Right atrium auricular region (tissue), 2 donors: ENCODE measurements at regions not wholly inside any gene's neighbourhood (a gene's known extent, or its start where the extent isn't known, plus 50 kb on each side); places are given as distances from the start of the nearest gene placed in this dataset.

Experiments
- DNase-seq: peaks from one replicate; pipeline ENCODE4 v3.0.0-alpha.2; 2019; ENCODE audit warnings: low spot score
- H3K27ac ChIP-seq, 2 donors: fragments of 200-600 bp; sonication (generic); 1 replicate in 1 of 2; 2 replicates in 1 of 2; pipeline ENCODE4 v1.5.1; 2016 to 2019
- H3K27me3 ChIP-seq, 2 donors: fragments of 200-600 bp; sonication (generic); one replicate each; pipeline versions ENCODE4 v1.5.1 to v1.6.0; 2017 to 2019
- H3K36me3 ChIP-seq: fragments of 200-600 bp; sonication (generic); one replicate; pipeline ENCODE4 v1.5.1; 2016
- H3K4me1 ChIP-seq, 2 donors: fragments of 200-600 bp; sonication (generic); one replicate each; pipeline versions ENCODE4 v1.5.1 to v1.6.0; 2017 to 2019
- H3K4me3 ChIP-seq, 2 donors: fragments of 200-600 bp; sonication (generic); 1 replicate in 1 of 2; 2 replicates in 1 of 2; pipeline ENCODE4 v1.5.1; 2017 to 2019; ENCODE audit warnings: mild to moderate bottlenecking in 1 of 2, moderate library complexity in 1 of 2
- H3K9me3 ChIP-seq, 2 donors: fragments of 200-600 bp; sonication (generic); one replicate each; pipeline ENCODE4 v1.5.1; 2019
- TF ChIP-seq, protein P1 (sequence below), 2 donors: fragments of 200-600 bp; sonication (generic); IDR thresholded peaks; one replicate each; pipeline ENCODE4 v1.5.1; 2019; ENCODE audit warnings: antibody characterized with exemption in 2 of 2

- Histone ChIP-seq H3K9me3 (no peaks in the 10 kb centered on the region), H3K4me3 (no peak overlapping the region), H3K36me3 (no peaks in the 10 kb centered on the region), H3K27ac (no peak overlapping the region), H3K4me1 (no peaks in the 10 kb centered on the region), H3K27me3 (no peaks in the 10 kb centered on the region)
- TF ChIP-seq, protein P1, sequence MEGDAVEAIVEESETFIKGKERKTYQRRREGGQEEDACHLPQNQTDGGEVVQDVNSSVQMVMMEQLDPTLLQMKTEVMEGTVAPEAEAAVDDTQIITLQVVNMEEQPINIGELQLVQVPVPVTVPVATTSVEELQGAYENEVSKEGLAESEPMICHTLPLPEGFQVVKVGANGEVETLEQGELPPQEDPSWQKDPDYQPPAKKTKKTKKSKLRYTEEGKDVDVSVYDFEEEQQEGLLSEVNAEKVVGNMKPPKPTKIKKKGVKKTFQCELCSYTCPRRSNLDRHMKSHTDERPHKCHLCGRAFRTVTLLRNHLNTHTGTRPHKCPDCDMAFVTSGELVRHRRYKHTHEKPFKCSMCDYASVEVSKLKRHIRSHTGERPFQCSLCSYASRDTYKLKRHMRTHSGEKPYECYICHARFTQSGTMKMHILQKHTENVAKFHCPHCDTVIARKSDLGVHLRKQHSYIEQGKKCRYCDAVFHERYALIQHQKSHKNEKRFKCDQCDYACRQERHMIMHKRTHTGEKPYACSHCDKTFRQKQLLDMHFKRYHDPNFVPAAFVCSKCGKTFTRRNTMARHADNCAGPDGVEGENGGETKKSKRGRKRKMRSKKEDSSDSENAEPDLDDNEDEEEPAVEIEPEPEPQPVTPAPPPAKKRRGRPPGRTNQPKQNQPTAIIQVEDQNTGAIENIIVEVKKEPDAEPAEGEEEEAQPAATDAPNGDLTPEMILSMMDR (IDR thresholded peaks at IDR 0.05): no peak
- no peak for DNase-seq
These were observed 136.8 kb upstream of the MGMT start for GRCh38 chr10:129330211-129330610.

DNA sequence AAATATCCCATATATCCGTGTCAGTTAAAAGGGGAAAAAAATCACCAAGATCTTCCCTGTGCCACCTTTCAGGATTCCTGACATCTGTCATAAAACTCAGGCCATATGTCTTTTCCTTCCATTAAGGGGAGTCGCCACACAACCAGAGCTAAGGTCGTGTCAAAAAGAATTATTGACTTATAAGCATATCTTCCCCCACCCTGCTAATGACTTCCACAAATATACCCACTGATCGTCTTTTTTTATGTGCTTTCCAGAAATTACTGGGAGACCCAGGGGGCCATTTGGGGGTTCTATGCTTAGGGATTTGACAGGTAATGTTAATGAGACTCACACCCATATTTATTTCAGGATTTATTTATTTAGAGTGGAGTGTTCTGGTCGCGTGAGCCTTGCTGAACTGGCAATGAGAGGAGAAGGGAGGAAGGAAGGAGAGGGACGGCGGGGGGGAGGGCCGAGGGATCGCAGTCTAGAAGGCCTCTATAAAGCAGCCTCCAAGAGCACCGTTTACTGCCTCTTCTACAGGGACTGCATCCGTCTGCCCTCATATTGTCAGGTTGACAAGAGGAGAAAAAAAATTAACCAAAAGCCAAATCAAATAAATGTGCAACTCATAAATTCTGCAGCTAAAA, 135.7 kb upstream of the MGMT start:
- H3K27me3 ChIP-seq: no peaks in the 10 kb centered on the region
- no peaks in the 10 kb centered on the region for H3K9me3 ChIP-seq
- DNase-seq: no peak
- H3K4me1 ChIP-seq: no peaks in the 10 kb centered on the region
- no peaks in the 10 kb centered on the region for H3K36me3 ChIP-seq
- H3K27ac ChIP-seq: no peak overlapping the region
- TF ChIP-seq, protein P1 (IDR thresholded peaks at IDR 0.05): no peak
- H3K4me3 ChIP-seq: no peak overlapping the region

DNA sequence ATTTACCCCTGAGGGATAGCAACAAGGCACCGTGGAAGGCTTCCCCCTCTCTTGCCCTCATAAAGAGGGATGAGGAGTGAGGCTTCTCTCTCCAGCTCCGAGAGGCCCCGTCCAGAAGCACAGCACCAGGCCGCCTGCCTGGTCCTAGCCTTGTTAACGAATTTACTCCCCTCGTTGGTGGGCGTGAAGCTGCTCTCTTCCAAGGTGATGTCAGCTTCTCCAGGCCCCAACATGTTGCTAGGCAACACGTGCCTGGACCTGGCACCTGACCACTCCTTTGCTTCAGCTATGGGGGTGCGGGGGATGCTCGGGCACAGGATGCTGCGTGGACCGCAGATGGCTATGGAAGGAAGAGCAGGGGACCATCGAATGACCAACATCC, 135.2 kb upstream of the MGMT start:
- H3K27me3 ChIP-seq: no peaks in the 10 kb centered on the region
- no peak for DNase-seq
- H3K27ac ChIP-seq: no peak overlapping the region
- no peak overlapping the region for H3K4me3 ChIP-seq
- H3K36me3 ChIP-seq: no peaks in the 10 kb centered on the region
- no peaks in the 10 kb centered on the region for H3K9me3 ChIP-seq
- TF ChIP-seq, protein P1 (IDR thresholded peaks at IDR 0.05): no peak
- no peaks in the 10 kb centered on the region for H3K4me1 ChIP-seq

GRCh38 chr10:129332476-129332875, 134.6 kb upstream of the MGMT start:
- Histone ChIP-seq H3K27ac (no peak overlapping the region), H3K9me3 (no peaks in the 10 kb centered on the region), H3K4me3 (no peak overlapping the region), H3K4me1 (no peaks in the 10 kb centered on the region), H3K36me3 (no peaks in the 10 kb centered on the region), H3K27me3 (no peaks in the 10 kb centered on the region)
- TF ChIP-seq, protein P1 (IDR thresholded peaks at IDR 0.05): peak in 1 of 2 donors; percentile 56
- no peak for DNase-seq

- no peaks in the 10 kb centered on the region for H3K9me3 ChIP-seq
- H3K4me1 ChIP-seq: no peaks in the 10 kb centered on the region
- no peak for DNase-seq
- no peaks in the 10 kb centered on the region for H3K36me3 ChIP-seq
- no peak overlapping the region for H3K4me3 ChIP-seq
- TF ChIP-seq, protein P1 (IDR thresholded peaks at IDR 0.05): no peak
- no peaks in the 10 kb centered on the region for H3K27me3 ChIP-seq
- H3K27ac ChIP-seq: no peak overlapping the region
These were observed 133.3 kb upstream of the MGMT start for GRCh38 chr10:129333706-129334105.

- no peak overlapping the region for H3K27ac ChIP-seq
- DNase-seq: no peak
- H3K27me3 ChIP-seq: no peaks in the 10 kb centered on the region
- H3K9me3 ChIP-seq: no peaks in the 10 kb centered on the region
- TF ChIP-seq, protein P1 (IDR thresholded peaks at IDR 0.05): no peak
- no peak overlapping the region for H3K4me3 ChIP-seq
- H3K4me1 ChIP-seq: no peaks in the 10 kb centered on the region
- no peaks in the 10 kb centered on the region for H3K36me3 ChIP-seq
These were observed 132.8 kb upstream of the MGMT start for GRCh38 chr10:129334266-129334665.
